HG02938 (cell line): ENCODE measurements at regions not wholly inside any gene's neighbourhood (a gene's known extent, or its start where the extent isn't known, plus 50 kb on each side); places are given as distances from the start of the nearest gene placed in this dataset.

Experiments used
- ATAC-seq: cut with Tn5 transposase; IDR thresholded peaks from one replicate; pipeline ENCODE4 v1.9.1; 2021; ENCODE audit warnings: mild to moderate bottlenecking, moderate library complexity; ENCODE audit not compliant: unreplicated experiment

- ATAC-seq = no peak
Measured at GRCh38 chr13:84272877-84273562, 390.7 kb upstream of the SLITRK1 start.

- no peak for ATAC-seq
Measured at GRCh38 chr13:84265257-84265764, 383.0 kb upstream of the SLITRK1 start.

- ATAC-seq = no peak
Measured at GRCh38 chr13:84263354-84264069, 381.2 kb upstream of the SLITRK1 start.

- ATAC-seq = no peak
Measured at GRCh38 chr13:84255226-84255797, 373.0 kb upstream of the SLITRK1 start.

GRCh38 chr13:84249463-84249862 lies 367.2 kb upstream of the SLITRK1 start:
- ATAC-seq = no peak

GRCh38 chr13:84243340-84243739 lies 361.1 kb upstream of the SLITRK1 start:
- no peak for ATAC-seq

- ATAC-seq = no peak
Measured at GRCh38 chr13:84239032-84239431, 356.8 kb upstream of the SLITRK1 start.

- no peak for ATAC-seq
Measured at GRCh38 chr13:84238381-84238780, 356.1 kb upstream of the SLITRK1 start.

- no peak for ATAC-seq
Measured at GRCh38 chr13:84237143-84237542, 354.9 kb upstream of the SLITRK1 start.

- no peak for ATAC-seq
Measured at GRCh38 chr13:84234416-84234815, 352.1 kb upstream of the SLITRK1 start.

- ATAC-seq = no peak
Measured at GRCh38 chr13:84230568-84230967, 348.3 kb upstream of the SLITRK1 start.

GRCh38 chr13:84211048-84211447 lies 328.8 kb upstream of the SLITRK1 start:
- no peak for ATAC-seq

- ATAC-seq = no peak
Measured at GRCh38 chr13:84208246-84208910, 326.1 kb upstream of the SLITRK1 start.

GRCh38 chr13:84207509-84207908 lies 325.2 kb upstream of the SLITRK1 start:
- ATAC-seq = no peak

- ATAC-seq = no peak
Measured at GRCh38 chr13:84200971-84201370, 318.7 kb upstream of the SLITRK1 start.

- ATAC-seq = no peak
Measured at GRCh38 chr13:84192125-84192524, 309.9 kb upstream of the SLITRK1 start.

GRCh38 chr13:84191139-84191538 lies 308.9 kb upstream of the SLITRK1 start:
- ATAC-seq = no peak

GRCh38 chr13:84187626-84188025 lies 305.4 kb upstream of the SLITRK1 start:
- ATAC-seq = no peak

GRCh38 chr13:84139561-84140158 lies 257.4 kb upstream of the SLITRK1 start:
- no peak for ATAC-seq

- ATAC-seq = peak; percentile 98
Measured at GRCh38 chr13:84137292-84137691, 255.0 kb upstream of the SLITRK1 start.

- ATAC-seq = no peak
Measured at GRCh38 chr13:84136582-84136981, 254.3 kb upstream of the SLITRK1 start.
